SK-N-MC (cell line): ENCODE measurements at regions not wholly inside any gene's neighbourhood (a gene's known extent, or its start where the extent isn't known, plus 50 kb on each side); places are given as distances from the start of the nearest gene placed in this dataset.

Experiments
- EZH2 ChIP-seq: fragments of 200-600 bp; sonication (generic); IDR thresholded peaks from one replicate; pipeline ENCODE4 v1.6.1; 2017; ENCODE audit warnings: antibody characterized with exemption
- POLR2AphosphoS5 ChIP-seq: IDR thresholded peaks from 2 replicates; pipeline ENCODE4 v1.6.1; 2012; ENCODE audit warnings: mild to moderate bottlenecking, low read depth, low read length, borderline replicate concordance

DNA sequence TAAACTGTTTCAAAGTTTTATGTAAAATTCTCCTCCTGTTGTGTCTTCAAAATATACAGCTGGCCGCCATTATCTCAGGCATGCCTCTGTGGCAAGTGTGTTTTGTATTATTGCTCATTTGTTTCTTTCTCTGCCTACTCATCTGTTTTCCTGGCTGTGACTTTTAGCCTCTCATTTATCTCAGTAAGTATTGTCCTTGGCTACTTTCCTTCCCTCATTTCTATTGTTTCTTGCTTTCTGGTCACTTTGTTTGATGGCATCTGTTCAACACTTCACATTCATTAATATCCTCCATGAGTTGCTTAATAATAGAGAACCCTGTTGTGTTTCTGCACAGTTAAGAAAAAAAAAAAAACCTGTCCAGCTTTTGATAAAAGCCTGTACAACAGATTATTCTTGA, 869.4 kb downstream of the PCDH17 start:
- TF ChIP-seq EZH2 (no peak), POLR2AphosphoS5 (no peak)
